GM03348 (cell line): ENCODE measurements at regions not wholly inside any gene's neighbourhood (a gene's known extent, or its start where the extent isn't known, plus 50 kb on each side); places are given as distances from the start of the nearest gene placed in this dataset.
"Not testable (repeated sequence)": the region's sequence is repeated elsewhere in the genome, so short reads cannot be mapped to it uniquely, and the experiment has no call there.

ENCODE experiments used
- DNase-seq: peaks from one replicate; pipeline ENCODE4 v3.0.0; 2012; ENCODE audit warnings: low spot score

GRCh38 chr4:29948451-29948850 is 771.7 kb upstream of the PCDH7 start:
- DNase-seq: no peak

DNA sequence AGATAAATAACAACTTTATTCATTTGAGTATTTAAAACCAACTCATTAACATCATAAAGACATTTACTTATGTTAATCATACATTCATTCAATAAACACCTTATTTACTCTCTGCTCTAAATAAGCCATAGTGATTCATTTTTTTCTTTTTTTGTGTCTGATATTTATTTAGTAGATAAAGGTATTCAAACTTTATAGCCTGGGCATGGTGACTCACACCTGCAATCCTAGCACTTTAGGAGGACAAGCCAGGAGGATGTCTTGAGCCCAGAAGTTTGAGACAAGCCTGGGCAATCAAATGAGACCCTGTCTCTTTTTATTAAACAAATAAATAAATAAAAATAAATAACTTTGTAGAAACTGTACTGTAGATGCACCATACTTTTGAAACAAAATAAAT is 771.3 kb upstream of the PCDH7 start:
- no peak for DNase-seq

DNA sequence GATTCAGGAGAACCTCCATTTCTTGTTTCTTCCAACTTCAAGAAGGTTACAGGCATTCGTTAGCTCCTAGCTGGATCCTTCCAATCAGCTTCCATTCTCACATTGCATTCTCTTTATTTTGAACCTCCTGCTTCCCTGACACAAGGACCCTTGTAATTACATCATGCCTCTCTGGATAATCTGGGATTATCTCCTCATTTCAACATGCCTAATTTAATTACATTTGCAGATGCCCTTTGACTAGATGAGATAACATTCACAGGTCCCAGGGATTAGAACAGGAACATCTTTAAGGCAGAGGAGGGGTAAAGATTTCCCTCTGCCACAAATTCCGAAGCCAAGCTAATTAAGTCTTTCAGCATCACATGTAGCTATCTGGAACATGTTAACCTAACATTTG is 753.8 kb upstream of the PCDH7 start:
- DNase-seq: no peak

DNA sequence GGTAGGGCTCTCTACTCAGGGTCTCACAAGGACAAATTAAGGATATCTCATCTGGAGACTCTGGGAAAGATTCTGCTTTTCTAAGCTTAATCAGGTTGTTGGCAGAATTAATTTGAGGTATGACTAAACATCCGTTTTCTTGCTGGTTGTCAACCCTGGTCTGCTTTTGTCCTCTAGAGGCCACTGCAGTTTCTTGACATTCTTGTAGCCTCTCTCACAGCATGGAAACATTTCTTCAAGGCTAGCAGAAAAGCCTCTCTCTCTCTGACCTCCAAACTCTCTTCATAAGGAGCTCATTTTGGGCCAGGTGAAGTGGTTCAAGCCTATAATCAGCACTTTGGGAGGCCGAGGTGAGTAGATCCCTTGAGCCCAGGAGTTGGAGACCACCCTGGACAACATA is 749.5 kb upstream of the PCDH7 start:
- peak; percentile 7 for DNase-seq

- no peak for DNase-seq
Measured at GRCh38 chr4:29972121-29972520, 748.0 kb upstream of the PCDH7 start.

- no peak for DNase-seq
Measured at GRCh38 chr4:29983890-29984289, 736.3 kb upstream of the PCDH7 start.

- no peak for DNase-seq
Measured at GRCh38 chr4:30001628-30002027, 718.5 kb upstream of the PCDH7 start.

DNA sequence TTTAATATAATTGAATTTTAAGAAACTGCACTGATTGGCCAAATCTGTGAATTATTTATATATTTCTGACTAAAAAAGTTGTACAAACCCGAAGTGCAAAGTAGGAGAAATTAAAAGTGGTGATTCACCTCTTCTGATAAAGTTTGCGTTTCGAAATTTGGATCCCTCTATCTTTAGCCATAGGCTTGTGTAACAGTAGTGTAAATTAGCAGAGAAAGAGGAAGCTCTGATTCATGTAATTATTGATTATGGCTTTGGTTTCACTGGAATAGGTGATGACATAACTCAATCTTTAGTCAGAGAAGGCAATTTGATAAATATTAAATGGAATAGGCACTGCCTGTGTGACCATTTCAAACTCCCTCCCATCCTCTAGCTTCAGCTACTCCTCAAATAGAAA is 717.8 kb upstream of the PCDH7 start:
- DNase-seq: no peak

DNA sequence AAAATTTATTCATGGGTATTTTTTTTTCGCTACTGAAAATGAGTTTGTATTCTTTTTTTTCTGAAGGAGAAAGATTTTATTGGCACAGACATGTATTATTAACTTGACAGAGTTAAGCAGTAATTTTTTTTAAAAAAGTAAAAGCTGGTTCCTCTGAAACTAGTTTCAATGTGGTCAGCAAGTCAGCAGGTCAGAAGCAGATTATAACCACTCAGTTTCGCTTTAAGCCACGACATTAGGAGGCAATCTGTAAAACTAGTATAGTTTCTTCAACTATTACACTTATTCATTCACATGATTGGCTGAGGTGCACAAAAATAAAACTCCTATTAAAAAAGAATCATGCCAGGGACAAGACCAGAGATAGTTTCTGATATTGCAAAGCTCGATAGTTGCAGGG is 714.2 kb upstream of the PCDH7 start:
- no peak for DNase-seq

GRCh38 chr4:30024526-30024925 is 695.6 kb upstream of the PCDH7 start:
- DNase-seq: no peak

GRCh38 chr4:30028826-30029225 is 691.3 kb upstream of the PCDH7 start:
- DNase-seq: no peak

DNA sequence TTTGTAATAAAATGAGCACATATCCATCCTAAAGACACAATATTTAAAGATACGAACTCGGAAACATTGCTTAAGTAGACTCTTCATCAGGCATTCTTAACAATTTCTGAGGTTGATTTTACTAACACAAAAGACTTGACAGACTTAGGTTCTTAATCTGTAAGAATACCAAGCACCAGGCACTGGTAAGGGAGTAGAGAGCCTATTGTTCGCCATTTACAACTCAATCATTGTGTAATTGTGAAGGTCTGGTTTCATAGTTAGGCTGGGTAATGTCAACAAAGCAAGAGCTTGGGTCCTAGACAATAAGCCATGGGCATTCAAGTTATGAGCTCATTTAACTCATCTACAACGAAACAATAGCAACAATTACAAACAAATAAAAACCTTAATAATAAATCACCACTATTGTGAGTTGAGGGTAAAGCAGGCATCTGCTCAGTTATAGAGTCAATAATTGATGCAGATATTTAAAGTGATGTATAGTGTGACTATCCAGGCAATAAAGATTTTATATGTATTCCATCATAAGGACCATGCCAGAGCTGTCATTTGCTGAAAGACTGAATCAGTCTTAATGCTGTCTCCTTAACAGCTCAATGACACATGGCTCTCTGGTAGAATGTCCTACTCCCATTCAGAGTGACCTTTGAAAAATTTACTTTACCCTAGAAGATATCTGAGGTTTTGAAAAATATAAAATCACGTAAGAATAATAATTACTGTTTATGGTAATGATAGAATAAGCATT is 664.0 kb upstream of the PCDH7 start:
- no peak for DNase-seq

GRCh38 chr4:30068234-30068633 is 651.9 kb upstream of the PCDH7 start:
- no peak for DNase-seq

DNA sequence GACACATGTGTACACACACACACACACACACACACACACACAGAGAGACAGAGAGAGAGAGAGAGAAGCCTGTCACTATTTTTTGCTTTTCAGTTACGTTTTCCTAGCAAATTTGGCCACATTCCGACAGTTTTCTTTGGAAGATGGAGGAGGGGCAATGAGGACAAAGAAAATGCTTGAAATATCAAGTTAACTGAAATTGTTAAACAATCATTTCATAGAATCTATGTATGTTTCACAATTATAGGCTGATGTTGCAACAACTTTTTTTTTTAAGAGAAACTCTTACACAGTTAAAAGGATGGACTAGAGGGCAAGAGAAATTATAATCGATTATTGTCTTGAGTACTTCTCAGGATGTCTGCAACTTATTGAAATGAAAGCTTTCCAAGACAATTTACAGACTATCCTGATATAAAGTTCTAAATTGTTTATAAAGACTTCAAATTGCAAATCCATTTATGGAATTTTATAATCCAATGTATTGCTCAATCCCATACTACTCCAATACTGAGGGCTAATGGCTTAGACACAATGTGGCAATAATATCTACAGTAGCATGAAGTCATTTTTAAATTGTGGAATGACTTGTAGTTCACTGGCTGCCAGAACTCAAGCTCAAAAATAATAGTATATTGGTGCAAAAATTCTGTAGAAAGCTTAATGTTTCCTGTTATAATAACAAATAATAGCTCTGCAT is 647.0 kb upstream of the PCDH7 start:
- no peak for DNase-seq

DNA sequence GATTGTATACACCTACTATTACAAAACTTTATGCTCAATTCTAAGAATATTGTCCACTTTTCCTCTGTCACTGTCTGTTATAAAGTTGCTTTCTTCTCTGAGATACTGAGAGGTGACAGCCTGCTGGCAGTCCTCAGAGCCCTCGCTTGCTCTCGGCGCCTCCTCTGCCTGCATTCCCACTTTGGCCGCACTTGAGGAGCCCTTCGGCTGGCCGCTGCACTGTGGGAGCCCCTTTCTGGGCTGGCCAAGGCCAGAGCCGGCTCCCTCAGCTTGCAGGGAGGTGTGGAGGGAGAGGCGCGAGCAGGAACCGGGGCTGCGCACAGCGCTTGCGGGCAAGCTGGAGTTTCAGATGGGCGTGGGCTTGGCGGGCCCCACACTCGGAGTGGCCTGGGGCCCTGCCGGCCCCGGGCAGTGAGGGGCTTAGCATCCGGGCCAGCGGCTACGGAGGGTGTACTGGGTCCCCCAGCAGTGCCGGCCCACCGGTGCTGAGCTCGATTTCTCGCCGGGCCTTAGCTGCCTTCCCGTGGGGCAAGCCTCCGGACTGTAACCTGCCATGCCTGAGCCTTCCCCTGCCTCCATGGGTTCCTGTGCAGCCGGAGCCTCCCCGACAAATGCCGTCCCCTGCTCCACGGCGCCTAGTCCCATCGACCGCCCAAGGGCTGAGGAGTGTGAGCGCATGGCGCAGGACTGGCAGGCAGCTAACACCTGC is 627.6 kb upstream of the PCDH7 start:
- not testable (repeated sequence) for DNase-seq

DNA sequence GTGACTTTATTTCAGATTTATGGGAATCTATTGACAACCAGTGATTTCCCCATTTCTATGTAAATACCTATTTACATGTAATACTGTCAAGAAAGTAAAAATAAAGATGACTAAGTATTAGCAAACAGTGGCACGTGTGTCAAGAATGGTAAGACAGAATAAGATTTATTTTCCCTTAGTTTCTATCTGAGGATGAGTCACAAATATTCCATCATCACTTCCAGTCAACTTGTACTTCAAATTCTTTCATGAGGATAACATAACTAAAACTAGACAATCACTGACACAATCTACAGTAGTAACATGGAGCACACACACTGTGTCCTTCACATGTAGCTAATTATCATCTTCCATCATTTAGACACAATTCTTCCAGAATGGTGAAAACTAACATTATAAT is 625.3 kb upstream of the PCDH7 start:
- DNase-seq: no peak

DNA sequence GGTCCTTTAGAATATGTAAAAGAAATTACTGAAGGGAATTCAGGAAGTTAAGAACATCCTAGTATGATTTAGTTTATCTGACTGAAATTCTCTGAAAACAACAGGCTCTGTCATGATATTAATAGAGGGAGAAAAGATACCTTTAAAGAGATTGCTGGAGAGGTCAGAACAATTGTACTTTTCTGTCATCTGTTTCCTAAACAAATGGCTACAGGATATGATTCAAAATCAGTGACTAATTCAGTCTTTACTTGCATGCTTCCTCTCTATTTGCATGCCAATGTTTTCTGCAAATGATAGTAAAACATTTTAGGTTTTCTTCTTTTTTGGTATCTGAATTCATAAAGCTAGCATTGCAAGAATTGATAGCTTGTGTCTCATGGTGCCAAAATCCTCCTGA is 616.7 kb upstream of the PCDH7 start:
- DNase-seq: peak; percentile 6

GRCh38 chr4:30116401-30116800 is 603.8 kb upstream of the PCDH7 start:
- no peak for DNase-seq

- no peak for DNase-seq
Measured at GRCh38 chr4:30117433-30117832, 602.7 kb upstream of the PCDH7 start.

DNA sequence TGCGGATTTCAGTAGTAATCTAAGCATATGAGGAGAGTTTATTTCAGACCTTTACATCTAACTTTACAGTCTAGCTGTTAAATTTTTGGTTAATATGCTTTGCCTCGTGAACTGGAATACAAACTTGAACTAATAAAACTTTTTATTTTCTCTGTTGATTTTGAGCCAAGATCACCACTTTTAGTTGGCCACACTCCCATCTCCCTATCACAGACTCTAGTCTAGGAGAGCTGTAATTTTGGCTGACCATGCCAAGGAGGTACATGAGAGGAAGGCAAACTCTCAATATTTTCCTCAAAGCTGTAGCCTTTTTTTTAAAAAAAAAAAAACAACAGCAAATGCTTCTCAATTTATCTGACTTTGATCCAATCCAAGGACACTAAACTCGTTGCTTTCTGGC is 597.5 kb upstream of the PCDH7 start:
- no peak for DNase-seq

GRCh38 chr4:30124621-30125020 is 595.5 kb upstream of the PCDH7 start:
- DNase-seq: not testable (repeated sequence)

DNA sequence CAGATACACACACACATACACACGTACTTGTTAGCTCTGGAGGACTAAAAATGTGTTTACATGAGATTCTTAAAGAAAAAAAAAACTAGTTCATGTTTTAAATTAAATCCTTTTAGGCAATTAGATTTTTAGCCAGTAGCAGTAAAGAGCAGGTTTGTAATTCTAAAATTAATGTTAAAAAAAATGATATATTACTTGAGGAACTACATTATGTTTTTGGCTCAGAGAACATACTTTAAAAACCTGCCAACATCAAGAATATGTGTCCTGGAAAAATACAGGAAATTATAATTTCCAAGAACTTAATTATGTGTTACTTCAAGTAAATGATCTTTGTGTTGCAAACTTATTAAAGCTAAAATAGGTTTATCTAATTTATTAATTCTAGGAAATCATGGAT is 594.3 kb upstream of the PCDH7 start:
- DNase-seq: no peak

DNA sequence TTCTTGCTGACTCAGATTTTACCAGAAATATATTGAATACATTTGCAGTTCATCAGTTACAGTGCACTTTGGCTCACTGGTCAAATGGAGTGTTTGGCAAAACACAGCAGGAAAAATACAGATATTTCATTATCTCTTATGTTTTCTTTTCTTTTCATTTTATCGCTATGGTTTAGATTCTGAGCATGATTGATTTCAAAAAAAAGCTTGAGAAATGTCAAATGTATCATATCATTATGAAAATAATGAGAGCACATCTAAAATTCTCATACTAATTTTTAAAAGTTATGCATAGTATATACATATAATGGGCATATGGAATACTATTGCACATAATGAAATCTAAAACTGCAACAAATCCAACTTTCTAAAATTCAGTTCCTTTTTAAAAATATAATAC is 593.8 kb upstream of the PCDH7 start:
- no peak for DNase-seq
